ENCODE measurements at regions not wholly inside any gene's neighbourhood (a gene's known extent, or its start where the extent isn't known, plus 50 kb on each side); places are given as distances from the start of the nearest gene placed in this dataset.
"Not testable (repeated sequence)": the region's sequence is repeated elsewhere in the genome, so short reads cannot be mapped to it uniquely, and the experiment has no call there.

- DNase-seq, result no peak
These were observed 84.7 kb downstream of the URB2 start for GRCh38 chr1:229710746-229711145.

- no peak for DNase-seq
These were observed 88.3 kb downstream of the URB2 start for GRCh38 chr1:229714306-229714705.

GRCh38 chr1:229714964-229715603 lies 89.0 kb downstream of the URB2 start:
- peak; percentile 3 for DNase-seq

- no peak for DNase-seq
These were observed 90.0 kb downstream of the URB2 start for GRCh38 chr1:229716069-229716468.

GRCh38 chr1:229716704-229717103 lies 90.7 kb downstream of the URB2 start:
- no peak for DNase-seq

- DNase-seq, result no peak
These were observed 91.9 kb downstream of the URB2 start for GRCh38 chr1:229717786-229718576.

- DNase-seq, result no peak
These were observed 100.0 kb downstream of the URB2 start for GRCh38 chr1:229726061-229726460.

- no peak for DNase-seq
These were observed 103.9 kb downstream of the URB2 start for GRCh38 chr1:229729916-229730315.

- no peak for DNase-seq
These were observed 104.5 kb downstream of the URB2 start for GRCh38 chr1:229730573-229730972.

GRCh38 chr1:229732061-229732460 lies 106.0 kb downstream of the URB2 start:
- DNase-seq, result no peak

GRCh38 chr1:229736376-229736775 lies 110.3 kb downstream of the URB2 start:
- no peak for DNase-seq

GRCh38 chr1:229742614-229743013 lies 116.6 kb downstream of the URB2 start:
- DNase-seq, result not testable (repeated sequence)

- DNase-seq, result no peak
These were observed 123.9 kb downstream of the URB2 start for GRCh38 chr1:229749992-229750391.

- DNase-seq, result no peak
These were observed 125.6 kb downstream of the URB2 start for GRCh38 chr1:229751610-229752009.

- no peak for DNase-seq
These were observed 126.6 kb downstream of the URB2 start for GRCh38 chr1:229752679-229753078.

GRCh38 chr1:229753764-229754551 lies 127.9 kb downstream of the URB2 start:
- DNase-seq, result no peak

- DNase-seq, result no peak
These were observed 130.6 kb downstream of the URB2 start for GRCh38 chr1:229756666-229757065.

- no peak for DNase-seq
These were observed 131.2 kb downstream of the URB2 start for GRCh38 chr1:229757226-229757625.

GRCh38 chr1:229758101-229759036 lies 132.3 kb downstream of the URB2 start:
- no peak for DNase-seq

GRCh38 chr1:229759037-229759435 lies 133.0 kb downstream of the URB2 start:
- no peak for DNase-seq

- DNase-seq, result no peak
These were observed 133.5 kb downstream of the URB2 start for GRCh38 chr1:229759586-229759985.

GRCh38 chr1:229760478-229760996 lies 134.5 kb downstream of the URB2 start:
- DNase-seq, result no peak
